ENCODE measurements at regions not wholly inside any gene's neighbourhood (a gene's known extent, or its start where the extent isn't known, plus 50 kb on each side); places are given as distances from the start of the nearest gene placed in this dataset.
"Not testable (repeated sequence)": the region's sequence is repeated elsewhere in the genome, so short reads cannot be mapped to it uniquely, and the experiment has no call there.

DNA sequence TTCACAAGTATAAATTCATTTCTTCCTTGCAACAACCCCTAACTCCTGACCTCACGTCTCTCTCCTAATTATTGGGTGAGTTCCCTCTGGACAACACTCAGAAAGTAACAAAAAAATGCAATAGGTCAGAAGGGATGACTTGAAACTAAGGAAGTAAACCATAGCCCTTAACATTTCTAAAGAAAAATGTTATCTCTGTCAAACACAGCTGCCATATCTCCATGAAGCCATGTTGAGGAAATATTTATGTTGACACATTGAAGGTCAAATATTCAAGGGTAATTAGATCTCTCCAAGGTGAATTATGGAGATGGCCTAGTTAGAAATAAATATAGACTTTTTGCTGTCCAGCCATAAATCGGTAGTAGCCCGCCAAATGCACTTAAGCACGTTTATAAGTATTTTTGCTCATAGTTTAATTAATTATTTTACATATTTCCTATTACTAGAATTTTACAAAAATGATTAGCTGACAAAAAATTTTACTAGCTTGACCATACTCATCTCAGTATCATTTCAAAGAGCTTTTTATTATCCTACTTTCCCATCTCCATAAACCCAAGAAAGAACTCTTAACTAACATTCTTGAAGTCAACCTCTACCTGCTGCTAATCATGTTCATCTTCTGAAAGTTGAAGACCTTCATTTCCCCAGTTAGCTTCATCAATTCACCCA, 160.1 kb upstream of the PKN2 start:
- DNase-seq (ENCODE audit: low read depth in 2 of 2) = no peak

DNA sequence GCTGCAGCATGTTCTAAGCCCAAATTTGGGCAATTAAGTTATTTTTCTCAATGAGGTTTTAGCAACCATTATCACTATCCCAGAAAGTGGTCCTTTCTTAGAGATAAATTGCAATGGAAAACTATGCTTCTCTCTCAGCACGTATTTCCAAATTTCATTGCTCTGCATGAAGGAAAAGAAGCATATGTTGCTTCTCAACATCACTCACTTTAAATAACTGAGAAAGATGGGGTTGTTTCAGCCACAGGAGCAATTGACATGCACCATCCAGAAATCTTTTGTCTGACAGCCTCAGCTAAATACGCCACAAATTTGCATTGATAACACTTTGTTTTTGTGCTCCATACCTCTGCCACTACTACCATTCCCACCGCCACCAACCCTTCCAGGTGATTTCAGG, 157.6 kb upstream of the PKN2 start:
- no peak for DNase-seq (ENCODE audit: low read depth in 2 of 2)

DNA sequence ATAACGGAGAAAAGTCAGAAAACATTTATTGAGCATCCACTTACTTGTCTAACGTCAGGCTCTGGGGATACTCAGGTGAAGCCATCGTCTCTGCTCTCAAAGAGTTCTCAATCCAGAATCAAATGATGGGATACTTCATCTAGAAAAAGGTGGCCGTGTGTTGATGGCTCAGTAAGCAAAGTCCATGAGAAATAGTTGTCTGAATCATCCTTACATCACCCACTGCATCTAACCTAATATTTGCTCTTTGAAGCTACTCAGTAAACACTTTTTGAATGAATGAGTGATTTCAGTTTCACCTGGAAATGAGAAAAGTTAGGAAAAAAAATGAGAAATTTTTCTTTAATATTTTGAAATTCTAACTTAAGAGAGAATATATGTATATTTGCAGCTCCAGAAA, 155.3 kb upstream of the PKN2 start:
- no peak for DNase-seq (ENCODE audit: low read depth in 2 of 2)

DNA sequence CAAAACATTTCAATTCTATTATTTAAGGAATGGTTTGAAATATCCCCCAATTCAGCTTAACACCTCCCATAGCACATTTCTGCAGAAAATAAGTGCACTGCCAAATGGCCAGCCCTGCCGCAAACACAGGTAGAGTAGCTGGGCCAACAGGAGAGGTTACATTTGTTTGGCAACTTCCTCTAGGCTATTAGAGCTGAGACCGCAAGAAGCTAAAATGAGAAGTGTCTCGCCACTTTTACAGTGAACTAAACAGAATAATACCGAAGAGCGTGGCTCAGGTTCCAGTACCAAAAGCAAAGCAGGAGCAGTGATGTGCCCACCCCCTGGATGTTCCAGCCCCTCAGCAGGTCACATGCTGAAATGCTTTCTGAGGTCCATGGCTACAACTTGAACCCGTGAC, 154.5 kb upstream of the PKN2 start:
- no peak for DNase-seq (ENCODE audit: low read depth in 2 of 2)

DNA sequence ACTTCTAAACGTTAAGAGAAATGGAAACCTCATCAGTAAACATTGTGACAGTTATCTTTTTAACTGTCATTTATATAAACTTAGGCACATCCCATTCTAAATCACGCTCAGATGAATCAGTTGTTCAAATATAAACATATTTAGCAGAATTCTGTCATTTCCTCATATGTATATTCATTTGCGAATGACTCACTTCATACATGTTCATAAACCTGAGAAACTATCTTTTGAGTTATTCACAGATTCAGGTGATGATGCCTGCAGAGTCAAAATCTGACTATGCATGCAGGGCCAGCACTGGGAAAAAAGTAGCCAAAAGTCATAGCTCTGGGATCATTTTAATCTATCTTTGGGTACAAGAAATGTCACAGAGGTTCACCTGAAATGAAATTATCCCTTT, 153.8 kb upstream of the PKN2 start:
- no peak for DNase-seq (ENCODE audit: low read depth in 2 of 2)

DNA sequence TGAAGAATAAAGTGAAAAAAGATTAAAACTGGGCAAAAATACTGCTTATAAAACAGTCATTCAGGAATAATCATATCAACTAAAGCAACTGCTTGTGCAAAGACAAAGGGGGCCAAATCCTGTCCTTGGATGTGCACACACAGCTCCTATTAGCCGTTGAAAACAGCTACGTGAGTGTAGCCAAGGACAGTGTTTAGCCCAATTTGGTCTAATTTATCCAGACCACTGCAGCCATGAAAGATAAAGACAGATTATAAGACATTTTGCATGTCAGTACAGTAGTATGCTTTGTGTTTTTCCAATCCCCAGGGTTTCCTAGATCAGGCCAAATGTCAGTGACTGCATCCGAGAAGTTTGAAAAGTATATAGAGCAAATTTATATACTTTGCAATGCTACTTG, 146.3 kb upstream of the PKN2 start:
- DNase-seq (ENCODE audit: low read depth in 2 of 2) = no peak

DNA sequence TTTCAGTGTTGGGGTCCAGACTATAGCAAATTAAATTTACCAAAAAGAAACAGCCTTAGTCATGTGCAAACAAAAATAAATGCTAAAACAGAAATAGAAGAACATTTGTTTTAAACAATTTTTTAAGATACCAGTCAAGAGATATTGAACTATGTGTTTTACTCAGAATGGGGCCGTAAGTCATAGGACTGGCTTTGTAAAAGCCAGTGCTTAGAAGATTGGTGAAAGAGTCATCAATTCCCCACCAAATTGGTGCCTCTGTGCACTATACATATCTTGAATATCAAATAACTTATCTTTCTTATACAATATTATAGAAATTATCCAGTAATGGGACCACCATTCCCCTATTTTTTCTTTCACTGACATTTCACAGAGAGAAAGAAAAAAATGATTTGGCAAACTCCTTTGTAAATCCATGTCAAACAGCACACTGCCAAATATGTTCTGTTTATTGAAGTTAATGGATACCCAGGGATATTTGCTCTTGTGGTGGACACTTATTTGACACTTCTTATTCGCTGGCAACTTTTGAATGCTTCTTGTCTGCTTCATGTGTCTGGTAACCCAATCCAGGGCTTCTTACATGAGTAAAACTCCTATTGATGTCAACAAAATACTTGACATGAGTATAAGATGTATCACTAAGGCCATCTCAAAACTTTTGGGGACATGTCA, 145.7 kb upstream of the PKN2 start:
- DNase-seq (ENCODE audit: low read depth in 2 of 2) = no peak

DNA sequence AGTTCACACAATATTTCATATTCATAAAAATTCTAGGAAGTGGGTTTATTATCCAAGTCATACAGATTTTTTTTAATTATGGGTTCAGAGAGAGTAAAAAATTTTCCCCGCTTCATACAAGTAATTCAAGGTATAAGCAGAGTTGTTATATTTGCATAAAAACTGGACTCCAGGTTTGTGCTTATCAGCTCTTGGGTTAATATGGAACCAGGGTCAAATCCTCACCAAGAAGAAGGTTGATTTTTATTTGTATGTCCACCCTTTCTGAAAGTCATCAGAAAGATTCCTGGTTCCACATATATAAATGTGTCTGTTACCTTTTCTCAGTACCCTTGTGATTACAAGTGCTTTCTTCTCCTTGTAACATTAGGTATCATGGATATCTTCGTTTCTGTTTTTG, 143.8 kb upstream of the PKN2 start:
- no peak for DNase-seq (ENCODE audit: low read depth in 2 of 2)

DNA sequence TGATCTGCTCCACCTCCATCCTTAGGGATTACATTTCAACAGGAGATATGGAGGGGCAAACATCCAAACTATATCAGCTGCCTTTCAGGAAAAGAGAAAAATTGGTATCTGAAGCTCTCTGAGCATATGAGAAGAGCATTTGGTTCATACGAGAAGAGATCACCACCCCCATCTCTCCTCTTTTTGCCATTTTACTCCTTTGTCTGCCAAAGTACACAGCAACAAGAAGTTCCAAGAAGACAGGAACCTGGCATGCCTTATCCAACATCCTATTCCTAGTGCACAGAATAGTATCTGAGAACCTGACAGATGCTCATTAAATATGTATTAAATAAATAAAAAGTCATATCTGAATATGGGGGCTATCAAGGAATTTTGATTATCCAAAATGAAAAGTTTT, 142.5 kb upstream of the PKN2 start:
- DNase-seq (ENCODE audit: low read depth in 2 of 2) = no peak

DNA sequence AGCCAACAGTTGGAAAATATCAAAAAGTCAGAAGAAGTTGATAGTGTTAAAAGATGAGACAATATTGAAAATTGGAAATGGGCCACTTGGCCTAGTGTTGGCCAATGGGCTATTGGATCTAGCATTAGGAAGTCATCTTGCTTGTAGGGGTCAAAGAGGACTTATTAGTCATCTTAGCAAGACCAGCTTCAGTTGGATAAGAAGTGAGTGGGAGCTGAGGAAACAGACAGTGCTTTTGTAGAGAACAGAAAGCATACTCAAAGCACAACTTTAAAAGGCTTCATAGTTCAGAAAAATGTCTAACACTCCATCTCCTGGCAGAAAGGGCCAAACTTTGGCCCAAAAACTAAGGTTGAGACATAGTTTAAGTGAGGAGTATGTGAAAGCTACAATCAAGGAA, 139.9 kb upstream of the PKN2 start:
- DNase-seq (ENCODE audit: low read depth in 2 of 2) = no peak

DNA sequence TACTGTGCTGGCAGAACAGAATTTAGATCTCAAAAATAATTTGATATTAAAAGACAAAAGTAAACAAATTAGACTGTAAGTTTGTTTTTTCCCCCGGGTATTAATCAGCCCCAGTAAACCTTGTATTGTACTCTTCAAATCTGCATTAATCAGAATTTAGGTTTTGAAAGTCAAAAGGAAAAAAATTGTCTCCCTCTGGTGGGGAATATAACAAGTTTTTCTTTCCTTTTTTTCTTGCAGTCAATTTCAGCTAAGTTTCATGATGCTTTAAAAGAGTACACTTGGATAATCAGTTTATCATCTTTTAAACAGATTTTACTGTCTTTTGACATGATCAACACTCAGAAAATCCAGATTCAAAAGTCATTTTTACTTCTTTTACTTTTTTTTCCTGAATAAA, 134.5 kb upstream of the PKN2 start:
- peak in 1 of 2 donors; percentile 5 for DNase-seq (ENCODE audit: low read depth in 2 of 2)

DNA sequence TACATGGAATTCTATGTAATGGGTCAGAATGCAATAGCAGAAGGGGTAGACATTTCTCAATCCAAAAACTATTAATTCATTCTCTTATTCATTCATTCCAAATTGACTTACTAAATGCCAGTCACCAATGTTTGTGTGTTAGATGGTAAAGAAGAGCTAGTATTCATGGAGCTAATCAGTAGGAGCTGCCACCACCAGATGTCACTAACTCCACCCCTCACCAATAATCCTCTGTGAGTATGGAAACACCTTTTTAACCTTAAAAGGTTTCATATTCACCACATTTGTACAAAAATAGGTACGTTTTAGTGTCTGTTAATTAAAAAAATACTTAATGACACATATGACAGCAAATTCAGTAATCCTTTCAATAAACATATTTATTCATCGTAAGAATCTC, 131.8 kb upstream of the PKN2 start:
- DNase-seq (ENCODE audit: low read depth in 2 of 2) = no peak

DNA sequence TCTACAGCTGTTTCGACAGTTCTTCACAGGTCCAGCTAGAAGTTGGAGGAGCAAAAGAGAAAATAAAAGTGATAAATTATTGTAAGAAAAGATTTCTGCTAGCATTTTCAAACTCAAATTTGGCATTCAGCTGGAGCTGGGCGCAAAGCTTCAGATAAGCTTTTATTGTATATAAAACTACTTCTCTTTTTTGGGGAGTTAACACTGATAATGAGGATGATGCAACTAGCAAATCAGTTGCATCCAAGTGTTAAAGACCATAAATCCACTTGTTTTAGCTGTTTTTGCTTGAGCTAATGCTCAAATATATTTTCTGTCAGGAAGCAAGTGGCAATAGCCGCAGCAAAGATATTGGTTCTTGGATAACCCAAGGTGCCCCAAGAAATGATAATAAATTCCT, 127.1 kb upstream of the PKN2 start:
- DNase-seq (ENCODE audit: low read depth in 2 of 2) = no peak

DNA sequence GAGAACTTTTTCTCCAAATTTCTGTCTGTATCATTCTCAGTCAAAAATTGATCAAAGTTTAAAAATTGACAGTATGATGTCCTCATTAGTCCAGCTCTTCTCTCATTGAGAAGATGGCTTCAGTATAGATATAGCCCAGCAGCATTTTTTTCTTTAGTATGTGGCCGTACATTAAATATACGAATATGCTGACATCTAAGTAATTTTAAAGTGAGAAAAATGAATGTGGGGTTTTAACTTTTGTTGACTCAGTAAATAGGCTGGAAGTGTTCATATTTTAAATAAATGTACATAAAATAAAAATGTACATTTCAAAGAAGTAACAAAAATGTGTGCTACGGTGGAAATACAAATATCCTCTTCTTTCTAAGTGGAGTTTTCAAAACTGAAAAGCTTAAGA, 123.5 kb upstream of the PKN2 start:
- DNase-seq (ENCODE audit: low read depth in 2 of 2) = no peak

DNA sequence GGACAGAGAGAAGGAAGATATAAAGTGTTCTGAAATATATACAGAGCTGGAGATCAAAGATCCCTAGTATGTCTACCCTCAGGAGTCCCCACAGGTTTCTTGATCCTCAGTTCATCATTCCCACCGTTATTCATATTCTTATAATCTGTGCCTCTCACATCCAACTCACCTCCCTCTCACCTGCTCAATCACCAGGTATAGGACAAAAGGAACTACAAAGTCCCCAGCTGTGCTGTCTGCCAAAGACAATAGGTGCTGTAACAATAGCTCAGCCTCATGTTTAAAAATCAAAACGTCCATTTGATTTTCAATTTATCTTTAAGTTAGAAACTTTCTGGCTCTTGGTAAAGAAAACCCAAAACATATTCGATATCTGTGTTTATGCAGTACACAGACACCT, 121.1 kb upstream of the PKN2 start:
- no peak for DNase-seq (ENCODE audit: low read depth in 2 of 2)

DNA sequence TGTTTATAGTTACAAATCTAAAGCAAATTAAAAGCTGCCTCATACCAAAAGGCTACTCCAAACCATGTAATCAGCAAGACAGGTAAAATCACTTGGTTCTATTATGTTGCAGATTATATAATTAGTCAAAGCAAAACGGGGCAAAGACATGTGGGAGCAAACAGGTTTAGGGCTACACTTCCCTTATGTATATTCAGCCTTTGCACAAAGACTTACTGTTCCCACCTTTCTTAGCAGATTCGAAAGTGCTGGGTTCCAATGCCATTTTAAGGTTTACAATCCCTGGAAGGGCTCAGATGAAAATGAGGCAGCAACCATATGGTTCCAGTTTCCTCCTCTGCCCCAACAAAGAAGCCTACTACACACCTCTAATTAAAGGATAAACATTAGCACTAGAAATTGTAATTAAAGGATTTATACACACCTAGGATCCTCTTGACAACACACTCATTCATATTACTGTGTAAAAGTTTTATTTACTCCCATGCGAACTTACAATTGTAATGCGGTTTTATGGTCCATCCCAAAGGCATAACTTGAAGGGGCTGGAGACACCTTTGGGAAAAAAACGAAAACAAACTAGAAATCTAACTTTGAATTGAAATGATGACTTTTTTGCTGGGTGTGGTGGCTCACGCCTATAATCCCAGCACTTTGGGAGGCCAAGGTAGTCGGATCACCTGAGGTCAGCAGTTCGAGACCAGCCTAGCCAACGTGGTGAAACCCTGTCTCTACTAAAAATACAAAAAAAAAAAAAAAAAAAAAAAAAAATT, 117.3 kb upstream of the PKN2 start:
- DNase-seq (ENCODE audit: low read depth in 2 of 2) = no peak

DNA sequence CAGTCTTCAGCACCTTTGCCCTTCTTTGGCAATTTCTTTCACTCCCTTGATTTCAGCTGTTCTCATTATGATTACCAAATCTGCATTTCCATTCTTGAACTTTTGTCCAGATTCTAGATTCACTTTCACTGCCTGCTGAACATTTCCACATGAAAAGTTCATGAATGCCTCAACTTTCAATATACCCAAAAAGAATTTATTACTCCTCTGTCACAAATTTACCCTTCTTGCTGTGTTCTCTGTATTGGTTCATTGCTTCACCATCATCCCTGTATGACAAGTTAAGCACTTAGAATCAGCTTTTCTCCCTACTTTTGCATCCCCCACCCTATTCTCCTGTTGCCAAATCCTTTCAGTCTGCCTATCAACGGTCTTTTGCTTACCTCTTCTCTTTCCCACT, 112.6 kb upstream of the PKN2 start:
- DNase-seq (ENCODE audit: low read depth in 2 of 2) = no peak

DNA sequence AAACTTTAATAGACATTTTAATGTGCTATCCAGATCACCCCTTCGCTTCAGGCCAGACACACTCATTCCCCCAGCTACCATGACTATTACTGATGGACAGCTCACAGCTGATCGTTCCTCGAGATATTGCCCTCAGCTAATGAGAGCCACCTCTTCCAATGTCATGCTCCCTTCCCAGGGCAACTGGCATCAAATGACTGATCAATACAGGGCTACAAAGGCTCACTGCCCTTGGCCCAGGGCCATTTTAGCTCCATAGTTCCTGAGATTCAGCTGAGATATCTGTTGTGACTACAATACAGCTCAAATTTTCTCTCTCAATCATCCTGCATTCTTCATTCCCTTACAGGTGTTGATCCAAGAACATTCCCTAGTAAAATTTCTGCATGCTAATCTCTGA, 104.5 kb upstream of the PKN2 start:
- no peak for DNase-seq (ENCODE audit: low read depth in 2 of 2)

DNA sequence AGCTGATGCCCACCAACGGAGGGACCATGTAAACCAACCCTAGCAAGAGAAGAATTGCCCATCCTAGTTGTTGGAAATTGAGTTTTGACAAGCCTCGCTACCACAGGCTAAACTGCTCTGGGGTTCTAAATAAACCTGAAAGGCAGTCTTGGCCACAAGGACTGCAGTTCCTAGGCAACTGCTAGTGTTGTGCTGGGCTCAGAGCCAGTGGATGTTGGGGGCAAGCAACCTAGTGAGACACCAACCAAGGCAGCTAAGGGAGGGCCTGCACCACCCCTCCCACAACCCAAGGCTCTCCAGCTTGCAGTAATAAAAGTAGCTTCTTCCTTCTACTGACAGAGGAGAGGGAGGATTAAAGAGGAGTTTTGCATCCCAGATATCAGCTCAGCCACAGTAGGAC, 102.4 kb upstream of the PKN2 start:
- DNase-seq (ENCODE audit: low read depth in 2 of 2) = no peak

DNA sequence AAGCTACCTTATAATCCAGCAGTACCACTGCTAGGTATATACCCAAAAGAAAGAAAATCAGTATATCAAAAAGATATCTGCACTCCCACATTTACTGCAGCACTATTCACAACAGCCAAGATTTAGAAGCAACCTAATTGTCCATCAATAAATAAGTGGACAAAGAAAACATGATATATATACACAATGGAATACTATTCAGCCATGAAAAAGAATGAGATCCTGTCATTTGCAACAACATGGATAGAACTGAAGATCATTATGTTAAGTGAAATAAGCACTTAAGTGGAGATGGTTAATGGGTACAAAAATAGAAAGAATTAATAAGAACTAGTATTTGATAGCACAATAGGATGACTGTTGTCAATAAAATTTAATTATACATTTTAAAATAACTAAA, 90.7 kb upstream of the PKN2 start:
- DNase-seq (ENCODE audit: low read depth in 2 of 2) = no peak

DNA sequence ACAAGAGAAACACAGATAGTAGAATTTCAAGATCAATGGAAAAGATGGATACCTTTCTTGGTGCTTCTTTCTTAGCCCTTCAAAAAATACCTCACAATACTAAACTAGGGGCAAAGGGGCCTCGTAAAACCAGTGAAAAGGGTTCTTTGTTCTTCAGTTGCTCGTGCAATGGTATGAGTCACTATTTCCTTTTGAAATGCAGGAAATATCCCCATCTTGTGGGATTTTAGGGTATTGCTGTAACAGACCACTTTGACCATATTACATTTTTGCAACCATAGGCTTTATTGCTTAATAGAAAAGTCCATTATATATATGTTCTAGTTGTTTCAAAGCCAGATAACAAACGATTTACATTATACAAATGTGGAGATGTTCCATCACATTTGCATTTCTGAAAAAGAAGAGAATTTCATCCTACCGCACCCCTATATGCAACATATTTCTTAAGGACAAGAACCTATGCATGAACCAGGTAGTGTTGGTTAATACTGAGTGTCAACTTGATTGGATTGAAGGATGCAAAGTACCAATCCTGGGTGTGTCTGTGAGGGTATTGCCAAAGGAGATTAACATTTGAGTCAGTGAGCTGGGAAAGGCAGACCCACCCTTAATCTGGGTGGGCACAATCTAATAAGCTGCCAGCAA, 88.6 kb upstream of the PKN2 start:
- DNase-seq (ENCODE audit: low read depth in 2 of 2) = peak; percentile 9 to 56

DNA sequence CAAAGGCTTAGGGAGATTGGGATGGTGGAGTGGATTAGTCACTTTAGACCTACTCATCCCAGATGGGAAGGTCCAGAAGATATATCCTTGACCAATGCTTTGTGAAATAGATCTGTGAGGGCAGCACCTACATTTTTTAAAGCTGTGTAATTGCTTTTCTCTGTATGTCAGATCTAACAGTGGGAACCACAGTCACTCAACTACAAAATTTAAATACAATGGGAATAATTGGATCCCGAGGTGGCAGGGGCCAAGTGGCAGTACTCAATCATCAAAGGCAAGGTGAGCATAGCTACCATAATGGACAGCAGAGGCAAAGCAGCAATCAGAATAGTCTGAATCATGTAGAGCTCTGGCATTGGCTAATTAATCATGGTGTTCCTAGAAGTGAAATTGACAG, 86.1 kb upstream of the PKN2 start:
- DNase-seq (ENCODE audit: low read depth in 2 of 2) = not testable (repeated sequence)
